OCI-LY7 (cell line): ENCODE measurements at regions not wholly inside any gene's neighbourhood (a gene's known extent, or its start where the extent isn't known, plus 50 kb on each side); places are given as distances from the start of the nearest gene placed in this dataset.

Source experiments
- CTCF ChIP-seq: fragments of 200-600 bp; sonication (generic); conservative IDR thresholded peaks from 2 replicates; pipeline ENCODE4 v1.5.1; 2014; ENCODE audit warnings: mild to moderate bottlenecking, antibody characterized with exemption, low read length, moderate library complexity, mixed read lengths
- EZH2phosphoT487 ChIP-seq: fragments of 200-600 bp; sonication (generic); IDR thresholded peaks from 2 replicates; pipeline ENCODE4 v1.6.1; 2018; ENCODE audit warnings: low read depth, borderline replicate concordance, mild to moderate bottlenecking, mixed run types, antibody characterized with exemption, low read length, moderate library complexity, mixed read lengths

- TF ChIP-seq CTCF (no peak), EZH2phosphoT487 (no peak)
Measured at GRCh38 chr21:39109596-39110210, 73.5 kb downstream of the PSMG1 start.
